ENCODE measurements at regions not wholly inside any gene's neighbourhood (a gene's known extent, or its start where the extent isn't known, plus 50 kb on each side); places are given as distances from the start of the nearest gene placed in this dataset.
"Not testable (repeated sequence)": the region's sequence is repeated elsewhere in the genome, so short reads cannot be mapped to it uniquely, and the experiment has no call there.

DNA sequence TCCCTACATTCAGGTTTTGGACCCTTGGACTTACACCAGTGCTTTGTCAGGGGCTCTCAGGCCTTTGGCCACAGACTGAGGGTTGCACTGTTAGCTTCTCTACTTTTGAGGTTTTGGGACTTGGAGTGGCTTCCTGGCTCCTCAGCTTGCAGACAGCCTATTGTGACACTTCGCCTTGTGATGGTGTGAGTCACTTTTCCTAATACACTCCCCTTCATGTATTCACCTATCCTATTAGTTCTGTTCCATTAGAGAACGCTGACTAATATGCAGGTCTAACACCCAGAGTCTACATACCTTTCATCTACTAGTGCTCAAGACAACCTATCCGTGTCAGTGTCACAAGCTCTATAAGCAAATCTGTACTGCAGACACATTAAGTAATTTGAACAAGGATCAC, 605.3 kb downstream of the KCNT2 start:
- Histone ChIP-seq H3K4me1 (no peaks in the 10 kb centered on the region), H3K4me3 (no peak overlapping the region), H3K9me3 (no peaks in the 10 kb centered on the region), H3K27me3 (no peaks in the 10 kb centered on the region), H3K27ac (no peak overlapping the region), H3K36me3 (no peaks in the 10 kb centered on the region)
- TF ChIP-seq, protein P1, sequence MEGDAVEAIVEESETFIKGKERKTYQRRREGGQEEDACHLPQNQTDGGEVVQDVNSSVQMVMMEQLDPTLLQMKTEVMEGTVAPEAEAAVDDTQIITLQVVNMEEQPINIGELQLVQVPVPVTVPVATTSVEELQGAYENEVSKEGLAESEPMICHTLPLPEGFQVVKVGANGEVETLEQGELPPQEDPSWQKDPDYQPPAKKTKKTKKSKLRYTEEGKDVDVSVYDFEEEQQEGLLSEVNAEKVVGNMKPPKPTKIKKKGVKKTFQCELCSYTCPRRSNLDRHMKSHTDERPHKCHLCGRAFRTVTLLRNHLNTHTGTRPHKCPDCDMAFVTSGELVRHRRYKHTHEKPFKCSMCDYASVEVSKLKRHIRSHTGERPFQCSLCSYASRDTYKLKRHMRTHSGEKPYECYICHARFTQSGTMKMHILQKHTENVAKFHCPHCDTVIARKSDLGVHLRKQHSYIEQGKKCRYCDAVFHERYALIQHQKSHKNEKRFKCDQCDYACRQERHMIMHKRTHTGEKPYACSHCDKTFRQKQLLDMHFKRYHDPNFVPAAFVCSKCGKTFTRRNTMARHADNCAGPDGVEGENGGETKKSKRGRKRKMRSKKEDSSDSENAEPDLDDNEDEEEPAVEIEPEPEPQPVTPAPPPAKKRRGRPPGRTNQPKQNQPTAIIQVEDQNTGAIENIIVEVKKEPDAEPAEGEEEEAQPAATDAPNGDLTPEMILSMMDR (IDR thresholded peaks at IDR 0.05 in 4 of 5, conservative IDR thresholded peaks at IDR 0.05 in 1 of 5), result no peak
- in situ Hi-C loops (cut with MboI; ENCODE audit: low sequenced_read_pairs in 4 of 4), result no loop called here
- ATAC-seq, result no peak
- DNase-seq, result no peak
- intact Hi-C loops (cut with DNase I; ENCODE audit: low total_unique reads), result no loop called here

DNA sequence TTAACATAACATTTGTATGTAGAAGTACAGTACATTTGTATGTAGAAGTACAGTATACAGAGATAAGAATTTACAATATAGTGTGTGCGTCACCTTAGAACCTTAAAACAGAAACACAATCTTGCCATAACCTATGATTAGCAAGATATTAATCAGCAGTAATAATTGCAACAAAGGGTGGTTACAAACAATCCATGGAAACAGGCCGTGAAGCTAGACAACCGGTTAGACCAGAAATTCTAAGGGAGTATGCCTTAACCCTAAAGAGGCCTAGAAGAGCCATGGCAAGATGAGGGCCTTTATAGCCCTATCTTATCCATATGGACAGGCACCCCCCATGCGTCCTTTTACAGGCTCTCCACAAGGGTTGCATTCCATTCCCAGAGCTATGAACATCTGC, 605.9 kb downstream of the KCNT2 start:
- H3K27ac ChIP-seq; in situ Hi-C loops (cut with MboI; ENCODE audit: low sequenced_read_pairs in 4 of 4); H3K4me1 ChIP-seq; H3K27me3 ChIP-seq; H3K4me3 ChIP-seq; H3K36me3 ChIP-seq; DNase-seq; intact Hi-C loops (cut with DNase I; ENCODE audit: low total_unique reads); H3K9me3 ChIP-seq; ATAC-seq: not testable (repeated sequence)

DNA sequence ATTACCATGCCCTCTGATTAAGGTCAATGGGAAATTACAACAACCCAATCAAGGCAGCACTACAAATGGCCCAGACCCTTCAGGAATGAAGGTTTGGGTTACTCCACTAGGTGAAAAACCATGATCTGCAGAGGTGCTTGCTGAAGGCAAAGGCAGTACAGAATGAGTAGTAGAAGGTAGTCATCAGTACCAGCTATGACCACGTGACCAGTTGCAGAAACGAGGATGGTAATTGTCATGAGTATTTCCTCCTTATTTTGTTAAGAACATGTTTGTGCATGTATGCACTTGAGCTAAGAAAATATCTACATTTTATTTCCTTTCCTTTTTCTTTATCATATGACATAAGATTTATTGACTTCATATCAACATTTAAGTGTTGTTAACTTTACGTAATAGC, 607.1 kb downstream of the KCNT2 start:
- intact Hi-C loops (cut with DNase I; ENCODE audit: low total_unique reads), result no loop called here
- H3K4me1 ChIP-seq, result no peaks in the 10 kb centered on the region

DNA sequence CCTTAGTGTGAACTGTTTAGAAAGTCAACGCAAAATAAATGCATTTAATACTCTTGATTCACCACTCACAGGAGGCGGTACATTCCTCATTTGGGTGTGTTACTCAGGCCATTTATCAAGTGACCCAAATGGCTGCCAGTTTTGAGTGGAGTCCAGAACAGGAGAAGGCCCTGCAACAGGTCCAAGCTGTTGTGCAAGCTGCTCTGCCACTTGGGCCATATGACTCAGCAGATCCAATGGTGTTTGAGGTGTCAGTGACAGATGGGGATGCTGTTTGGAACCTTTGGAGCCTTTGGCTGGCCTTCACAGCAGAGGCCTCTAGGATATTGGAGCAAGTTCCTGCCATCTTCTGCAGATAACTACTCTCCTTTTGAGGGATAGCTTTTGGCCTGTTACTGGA, 609.2 kb downstream of the KCNT2 start:
- in situ Hi-C loops (cut with MboI; ENCODE audit: low sequenced_read_pairs in 4 of 4), result no loop called here
- Histone ChIP-seq H3K4me1 (no peaks in the 10 kb centered on the region), H3K36me3 (no peaks in the 10 kb centered on the region), H3K27me3 (no peaks in the 10 kb centered on the region), H3K27ac (no peak overlapping the region), H3K9me3 (no peaks in the 10 kb centered on the region), H3K4me3 (no peak overlapping the region)
- DNase-seq (no peak), ATAC-seq (no peak)
- TF ChIP-seq, protein P1 (IDR thresholded peaks at IDR 0.05 in 4 of 5, conservative IDR thresholded peaks at IDR 0.05 in 1 of 5), result no peak
- no peak for TF ChIP-seq POLR2A (IDR thresholded peaks at IDR 0.05)
- intact Hi-C loops (cut with DNase I; ENCODE audit: low total_unique reads), result no loop called here

More for the DNA sequence above, 607.1 kb downstream of the KCNT2 start:
- no peak overlapping the region for H3K4me3 ChIP-seq
- no peak overlapping the region for H3K27ac ChIP-seq
- in situ Hi-C loops (cut with MboI; ENCODE audit: low sequenced_read_pairs in 4 of 4), result no loop called here
- ATAC-seq (no peak), DNase-seq (no peak)
- no peaks in the 10 kb centered on the region for H3K9me3 ChIP-seq
- H3K27me3 ChIP-seq, result no peaks in the 10 kb centered on the region
- TF ChIP-seq, protein P1 (IDR thresholded peaks at IDR 0.05 in 4 of 5, conservative IDR thresholded peaks at IDR 0.05 in 1 of 5), result no peak
- no peaks in the 10 kb centered on the region for H3K36me3 ChIP-seq

DNA sequence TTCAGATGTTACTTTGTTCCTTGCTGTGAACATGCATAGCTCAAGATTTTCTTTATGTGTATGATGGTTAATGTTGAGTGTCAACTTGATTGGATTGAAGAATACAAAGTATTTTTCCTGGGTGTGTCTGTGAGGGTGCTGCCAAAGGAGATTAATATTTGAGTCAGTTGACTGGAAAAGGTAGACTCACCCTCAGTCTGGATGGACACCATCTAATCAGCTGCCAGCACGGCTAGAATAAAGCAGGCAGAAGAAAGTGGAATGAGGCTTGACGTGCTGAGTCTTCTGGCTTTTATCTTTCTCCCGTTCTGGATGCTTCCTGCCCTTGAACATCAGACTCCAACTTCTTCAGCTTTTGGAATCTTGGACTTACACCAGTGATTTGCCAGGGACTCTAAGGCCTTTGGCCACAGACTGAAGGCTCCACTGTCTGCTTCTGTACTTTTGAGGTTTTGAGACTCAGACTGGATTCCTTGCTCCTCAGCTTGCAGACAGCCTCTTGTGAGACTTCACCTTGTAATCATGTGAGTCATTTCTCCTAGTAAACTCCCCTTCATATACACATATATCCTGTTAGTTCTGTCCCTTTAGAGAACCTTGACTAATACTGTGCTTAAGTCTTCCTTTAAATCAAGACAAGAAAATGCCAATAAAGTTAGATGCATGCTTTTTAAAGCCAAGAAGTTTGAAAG, 626.6 kb downstream of the KCNT2 start:
- Histone ChIP-seq H3K27me3 (no peaks in the 10 kb centered on the region), H3K4me3 (no peak overlapping the region), H3K4me1 (no peaks in the 10 kb centered on the region), H3K27ac (no peak overlapping the region), H3K36me3 (no peaks in the 10 kb centered on the region), H3K9me3 (no peaks in the 10 kb centered on the region)
- DNase-seq (no peak), ATAC-seq (no peak)
- TF ChIP-seq POLR2A (IDR thresholded peaks at IDR 0.05), result no peak
- TF ChIP-seq, protein P1 (IDR thresholded peaks at IDR 0.05 in 4 of 5, conservative IDR thresholded peaks at IDR 0.05 in 1 of 5), result no peak
- in situ Hi-C loops (cut with MboI; ENCODE audit: low sequenced_read_pairs in 4 of 4), result no loop called here
- intact Hi-C loops (cut with DNase I; ENCODE audit: low total_unique reads), result no loop called here
